ENCODE measurements at regions not wholly inside any gene's neighbourhood (a gene's known extent, or its start where the extent isn't known, plus 50 kb on each side); places are given as distances from the start of the nearest gene placed in this dataset.

DNA sequence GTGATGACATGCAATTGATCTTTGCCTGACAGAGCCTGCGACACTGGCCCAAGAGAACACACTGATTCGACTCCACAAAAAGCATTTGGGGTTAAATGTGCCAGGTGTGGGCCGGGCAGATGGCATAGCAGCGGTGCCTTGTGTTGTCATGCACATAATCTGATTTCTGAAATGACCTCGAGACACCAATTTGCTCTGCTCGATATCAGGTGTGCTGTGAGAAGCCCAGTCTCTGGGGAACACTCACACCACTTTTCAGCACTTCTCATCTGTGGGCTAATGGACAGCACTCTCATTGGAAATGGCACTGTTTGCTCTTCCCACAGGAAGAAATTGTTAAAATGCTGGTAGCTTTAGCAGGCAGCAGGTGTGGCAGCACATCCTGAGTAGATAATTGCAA is 738.3 kb upstream of the TENM3 start:
- DNase-seq (ENCODE audit: low read depth in 4 of 4, low spot score in 3 of 4), result no peak

DNA sequence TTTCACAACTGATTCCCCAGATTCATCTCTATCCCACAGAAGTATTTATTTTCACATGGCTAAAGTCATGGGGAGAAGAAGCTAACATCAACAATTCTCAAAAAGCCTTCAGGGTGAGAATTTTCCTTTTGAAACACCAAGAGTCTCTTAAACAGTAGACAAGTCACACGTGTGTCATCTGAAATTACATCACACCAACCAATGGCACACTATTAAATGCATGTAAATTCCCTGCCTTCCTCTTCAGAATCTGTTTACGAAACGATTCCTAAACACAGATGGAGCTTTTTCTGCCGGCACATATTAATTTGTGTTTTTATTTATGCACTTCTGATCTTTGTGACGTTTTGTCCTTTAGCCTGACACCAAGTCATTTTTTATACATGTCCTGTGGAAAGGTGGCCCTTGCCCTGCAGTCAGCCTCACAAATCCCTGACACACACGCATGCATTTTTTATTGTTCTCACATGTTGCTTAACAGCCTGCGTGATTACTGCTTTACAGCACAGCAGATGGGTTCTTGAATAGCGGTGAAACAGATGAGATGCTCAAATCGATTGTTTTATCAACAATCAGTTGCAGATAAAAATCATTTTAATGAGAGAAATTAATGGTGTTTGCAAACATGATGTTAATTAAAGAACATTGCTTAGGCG is 735.9 kb upstream of the TENM3 start:
- DNase-seq (ENCODE audit: low read depth in 4 of 4, low spot score in 3 of 4), result no peak

DNA sequence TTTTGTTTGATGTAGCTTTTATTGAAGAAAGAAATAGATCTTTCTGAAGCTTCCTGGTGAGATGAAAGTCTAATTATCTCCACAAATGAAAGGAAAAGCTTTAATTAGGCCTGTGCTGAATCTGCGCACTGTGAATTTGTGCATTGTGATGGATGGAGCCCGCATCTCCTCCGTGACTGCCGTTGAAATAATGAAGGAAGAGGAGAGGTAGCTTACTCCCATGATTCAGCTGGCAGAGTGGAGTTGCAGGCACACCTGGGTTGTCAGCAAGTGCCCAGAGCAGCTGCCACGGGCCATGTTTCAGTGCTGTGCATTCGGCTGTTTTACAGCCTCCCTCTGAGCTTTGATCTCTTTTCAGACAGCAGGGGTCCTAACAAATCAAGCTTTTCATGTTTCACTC is 735.3 kb upstream of the TENM3 start:
- no peak for DNase-seq (ENCODE audit: low read depth in 4 of 4, low spot score in 3 of 4)

DNA sequence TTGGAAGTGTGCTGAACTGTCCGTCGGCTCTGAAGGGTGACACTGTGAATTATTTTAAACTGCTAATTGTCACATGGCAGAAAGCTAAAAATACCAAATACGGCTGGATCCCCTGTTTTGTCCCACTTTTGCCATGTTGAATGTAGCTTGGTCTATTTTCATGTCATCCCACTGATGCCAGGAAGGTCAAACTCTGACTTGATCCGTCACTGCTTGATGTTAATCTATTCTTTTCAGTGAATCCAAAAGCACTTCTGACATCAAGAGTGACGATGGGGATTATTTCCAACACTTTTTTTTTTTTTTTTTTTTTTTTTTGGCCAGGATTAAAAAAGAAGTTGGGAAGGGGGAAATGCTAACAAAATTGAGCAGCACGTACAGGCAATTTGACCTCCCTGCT is 734.6 kb upstream of the TENM3 start:
- no peak for DNase-seq (ENCODE audit: low read depth in 4 of 4, low spot score in 3 of 4)

DNA sequence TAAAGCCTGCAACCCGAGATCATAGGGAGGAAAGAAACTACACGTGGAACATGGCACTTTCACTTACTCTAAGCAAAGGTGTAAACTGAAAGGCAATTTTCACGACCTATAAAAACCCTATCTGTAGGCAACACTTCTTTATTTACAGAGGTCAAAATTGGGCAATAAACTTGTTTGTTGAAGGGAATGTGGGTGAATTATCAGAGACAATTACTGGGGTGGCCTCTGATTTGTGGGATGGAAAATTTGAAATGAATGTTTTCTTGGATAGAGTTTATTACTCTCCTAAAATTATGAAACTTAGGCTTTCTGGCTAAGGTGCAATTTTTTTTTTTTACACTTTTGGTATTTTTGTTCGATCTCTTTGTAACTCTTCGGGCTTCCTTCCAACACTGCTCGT is 734.1 kb upstream of the TENM3 start:
- no peak for DNase-seq (ENCODE audit: low read depth in 4 of 4, low spot score in 3 of 4)

DNA sequence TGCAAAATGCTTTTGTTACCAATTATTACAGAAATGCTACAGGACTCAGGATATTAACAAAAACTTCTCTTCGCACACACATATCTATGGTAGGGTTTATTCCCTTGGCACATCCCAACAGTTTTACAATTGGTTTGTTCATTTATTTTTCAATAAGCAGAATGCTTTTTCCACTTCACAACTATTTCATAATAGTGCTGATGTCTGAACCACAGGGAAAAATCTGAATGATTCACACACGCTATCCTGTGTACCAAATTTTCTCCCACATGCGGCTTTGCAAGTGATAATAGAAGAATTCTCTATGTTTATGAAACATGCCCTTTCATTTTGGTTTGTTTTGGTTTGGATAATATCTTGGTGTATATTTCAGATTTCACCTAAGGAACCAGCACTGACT is 725.7 kb upstream of the TENM3 start:
- DNase-seq (ENCODE audit: low read depth in 4 of 4, low spot score in 3 of 4), result no peak

DNA sequence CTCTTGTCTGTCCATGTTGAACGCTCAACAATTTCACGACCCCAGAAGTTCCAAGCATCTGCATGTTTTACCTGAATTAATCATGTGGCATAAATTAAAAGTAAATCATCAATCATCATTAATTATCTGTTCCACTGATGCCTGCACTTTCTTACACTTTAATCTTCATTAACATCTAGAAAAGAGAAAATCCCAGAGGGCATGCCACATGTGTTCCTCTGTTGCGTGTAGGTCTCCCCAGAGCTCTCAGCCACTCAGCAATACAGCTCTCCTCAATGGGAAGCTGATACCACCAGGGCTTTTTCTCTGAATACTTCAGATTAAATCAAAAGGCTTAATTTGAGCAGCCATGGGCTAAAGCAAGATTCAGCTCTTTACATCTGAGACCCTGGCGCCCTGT is 722.4 kb upstream of the TENM3 start:
- no peak for DNase-seq (ENCODE audit: low read depth in 4 of 4, low spot score in 3 of 4)

DNA sequence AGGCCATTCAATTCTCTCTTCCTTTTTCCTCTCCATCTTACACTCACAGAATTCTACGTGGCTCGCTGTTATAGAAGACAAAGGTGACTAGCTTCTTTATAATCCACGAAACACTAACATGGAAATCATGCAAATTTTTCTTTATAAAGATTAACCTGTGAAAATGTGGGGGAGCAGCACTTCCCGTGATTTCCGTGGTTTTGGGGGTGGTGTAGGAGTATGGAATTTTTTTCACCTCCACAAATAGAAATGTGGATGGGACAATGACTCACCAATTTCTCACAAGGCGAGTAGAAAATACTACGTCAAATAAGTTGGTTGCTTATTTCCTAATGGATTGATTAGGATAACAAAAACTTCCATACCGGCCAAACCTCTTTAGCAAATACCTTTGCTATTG is 719.2 kb upstream of the TENM3 start:
- DNase-seq (ENCODE audit: low read depth in 4 of 4, low spot score in 3 of 4), result no peak

DNA sequence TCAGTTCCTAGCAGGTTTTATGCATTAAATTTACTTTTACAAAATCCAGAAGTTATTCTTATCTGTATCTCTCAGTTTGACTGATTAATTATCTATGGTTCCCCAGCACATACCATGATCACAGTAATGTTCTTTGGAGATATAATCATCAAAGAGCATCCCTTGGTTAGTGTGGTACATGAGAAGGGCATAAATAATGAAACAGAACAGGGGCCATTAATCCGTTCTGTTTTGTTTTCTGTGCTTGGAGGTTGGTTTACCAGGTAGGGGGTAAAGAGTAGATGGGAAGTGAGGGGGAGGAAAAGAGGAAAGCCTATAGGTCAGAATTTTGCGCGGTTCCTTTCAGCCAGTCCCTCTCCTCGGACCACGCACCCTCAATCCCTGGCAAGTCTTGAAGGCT is 718.7 kb upstream of the TENM3 start:
- peak in 1 of 4 donors; percentile 38 for DNase-seq (ENCODE audit: low read depth in 4 of 4, low spot score in 3 of 4)

DNA sequence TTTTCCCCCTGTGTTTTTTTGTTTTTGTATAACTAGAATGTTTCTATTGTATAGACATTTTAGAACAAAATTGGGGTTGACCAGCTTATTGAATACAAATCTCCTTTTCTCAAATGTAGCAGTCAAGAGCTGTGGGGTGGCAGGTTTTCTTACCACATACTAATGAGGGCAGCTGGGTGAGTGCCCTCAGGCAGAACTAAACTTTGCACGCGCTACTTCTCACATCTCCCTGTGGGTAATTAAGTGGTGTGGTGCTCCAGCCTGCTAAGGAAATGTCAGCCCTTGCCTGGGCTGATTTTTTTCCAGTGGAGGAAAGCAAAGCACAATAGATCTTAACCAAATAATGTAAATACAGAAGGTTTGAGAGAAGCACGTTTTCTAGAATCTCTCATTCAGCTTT is 717.6 kb upstream of the TENM3 start:
- DNase-seq (ENCODE audit: low read depth in 4 of 4, low spot score in 3 of 4), result peak in 2 of 4 donors; percentile 36 to 45

DNA sequence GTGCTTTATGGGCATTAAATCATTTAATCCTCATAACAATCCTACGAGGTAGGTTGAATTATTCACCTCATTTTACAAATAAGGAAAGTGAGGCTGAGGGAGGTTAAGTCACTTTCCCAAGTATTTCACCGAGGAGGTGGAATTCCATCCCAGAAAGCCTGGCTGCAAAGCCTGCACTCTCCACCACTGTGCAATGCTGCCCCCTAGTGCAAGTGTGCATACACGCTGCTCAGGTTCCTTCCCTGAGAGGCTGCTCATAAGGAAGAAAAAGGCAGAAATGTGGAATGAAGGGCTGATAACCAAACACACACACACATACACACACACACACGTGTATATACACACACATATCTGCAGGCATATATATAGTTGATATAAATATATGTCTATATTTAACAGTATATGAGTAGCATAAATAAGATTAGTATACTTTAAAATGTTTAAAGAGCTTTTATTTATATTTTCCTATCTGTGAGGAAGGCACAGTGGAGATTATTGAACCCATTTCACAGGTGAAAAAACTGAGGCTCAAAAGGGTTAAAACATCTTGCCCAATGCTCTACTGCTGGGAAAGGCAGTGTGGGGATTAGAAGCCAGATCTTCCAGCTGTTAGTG is 714.5 kb upstream of the TENM3 start:
- DNase-seq (ENCODE audit: low read depth in 4 of 4, low spot score in 3 of 4), result peak; percentile 55 to 70 (median 64)

DNA sequence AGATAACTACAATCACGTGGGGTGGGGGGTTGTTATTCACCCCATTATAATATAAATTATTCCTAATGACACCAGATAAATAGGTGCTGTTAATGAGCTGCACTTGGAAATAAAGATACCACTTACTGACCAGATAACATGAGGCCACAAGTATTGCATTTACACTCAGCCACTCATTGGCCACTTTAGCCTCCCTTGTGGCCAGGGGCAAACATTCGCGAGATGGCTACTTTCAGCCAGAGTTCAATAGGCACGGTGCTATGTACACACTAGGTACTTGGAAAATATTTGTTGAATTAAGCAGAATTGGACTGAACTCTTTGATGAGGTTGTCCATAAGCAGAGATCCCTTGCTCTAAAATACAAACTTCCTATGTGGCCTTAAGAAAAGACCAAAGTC is 713.7 kb upstream of the TENM3 start:
- no peak for DNase-seq (ENCODE audit: low read depth in 4 of 4, low spot score in 3 of 4)

DNA sequence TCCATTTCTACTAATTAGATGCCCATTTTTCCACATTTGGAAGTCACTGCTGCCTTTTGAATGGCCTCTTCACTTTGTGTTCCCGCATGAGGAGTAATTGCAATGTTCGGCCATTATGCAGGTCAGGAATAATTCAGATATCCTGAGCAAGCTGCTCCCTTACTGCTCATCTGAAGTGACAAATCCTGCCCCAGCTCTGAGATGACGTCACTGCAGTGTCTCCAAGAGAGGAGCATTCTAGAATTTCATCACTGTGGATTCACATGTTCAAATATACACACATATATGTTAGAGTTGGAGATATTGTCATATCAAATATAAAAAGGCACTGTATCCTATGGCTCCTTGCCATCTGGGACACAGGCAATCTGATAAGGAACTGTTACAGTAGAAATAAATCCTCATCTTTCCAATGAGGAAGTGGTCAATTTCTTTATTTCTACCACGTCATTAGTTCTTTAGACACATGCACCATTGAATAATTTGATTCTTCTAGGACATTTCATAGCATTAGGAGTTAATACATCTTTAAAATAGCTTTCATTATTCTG is 706.9 kb upstream of the TENM3 start:
- no peak for DNase-seq (ENCODE audit: low read depth in 4 of 4, low spot score in 3 of 4)

DNA sequence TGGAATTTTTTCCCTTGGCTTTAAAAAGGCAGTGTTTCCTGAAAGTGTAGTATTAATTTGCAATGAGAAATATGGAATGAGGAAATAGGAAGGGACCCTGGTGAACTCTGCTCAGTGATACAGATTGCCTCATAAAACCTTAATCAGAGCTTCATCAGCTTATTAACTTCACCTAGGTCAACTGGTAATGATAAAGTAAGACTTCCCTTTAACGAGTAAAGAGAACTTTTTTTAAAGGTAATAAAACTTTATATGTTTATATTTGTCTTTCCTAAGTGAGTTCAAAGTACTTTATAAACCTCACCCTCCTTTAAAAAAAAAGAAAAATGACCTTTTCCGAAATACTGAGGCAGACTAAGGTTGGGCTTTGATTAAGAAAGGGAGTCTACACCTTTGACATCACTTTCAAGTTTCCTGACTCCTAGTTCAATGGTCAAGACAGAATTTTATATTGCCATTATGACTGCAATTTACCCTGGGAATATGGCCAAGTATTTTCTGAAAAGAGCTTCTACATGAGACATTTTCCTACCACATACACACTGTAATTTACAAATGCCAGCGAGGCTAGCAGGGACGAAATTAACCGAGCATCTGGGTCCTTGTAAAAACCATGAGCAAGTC is 706.3 kb upstream of the TENM3 start:
- no peak for DNase-seq (ENCODE audit: low read depth in 4 of 4, low spot score in 3 of 4)

DNA sequence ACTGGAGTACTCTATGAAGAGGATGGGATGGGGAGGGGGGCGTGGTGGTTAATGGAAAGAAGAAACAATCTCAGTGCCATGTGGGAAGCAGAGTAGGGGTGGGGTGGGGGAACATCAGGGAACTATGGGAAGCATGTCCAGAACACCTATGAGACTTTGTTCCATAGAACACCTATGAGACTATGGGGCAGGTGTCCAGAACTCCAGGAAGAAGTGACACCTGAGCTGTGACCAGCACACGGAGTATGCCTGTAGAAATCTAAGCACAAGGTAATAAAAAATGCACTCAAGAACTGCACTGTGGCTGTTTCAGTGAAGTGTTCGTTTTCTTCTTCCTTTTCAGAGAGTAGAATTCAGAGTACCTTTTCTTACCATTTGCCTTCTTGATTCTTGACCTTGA is 704.8 kb upstream of the TENM3 start:
- DNase-seq (ENCODE audit: low read depth in 4 of 4, low spot score in 3 of 4), result no peak

DNA sequence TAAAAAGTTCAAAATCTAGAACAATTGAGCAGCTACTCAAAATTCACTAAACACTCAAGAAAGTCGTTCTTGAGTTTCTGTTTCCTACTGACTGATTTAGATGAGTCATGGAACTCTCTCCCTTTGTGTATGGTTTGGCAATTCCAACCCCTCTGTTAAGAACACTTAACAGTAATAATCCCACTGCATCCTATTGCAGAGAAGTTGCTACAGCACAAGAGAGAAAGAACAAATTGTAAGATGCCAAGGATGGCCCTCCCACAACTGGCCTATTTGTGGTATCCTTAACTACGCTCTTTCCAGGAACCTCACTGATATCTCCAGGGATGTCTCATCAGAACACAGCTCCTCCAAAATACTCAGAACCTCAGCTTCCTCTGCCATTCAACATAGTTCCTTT is 701.8 kb upstream of the TENM3 start:
- no peak for DNase-seq (ENCODE audit: low read depth in 4 of 4, low spot score in 3 of 4)

DNA sequence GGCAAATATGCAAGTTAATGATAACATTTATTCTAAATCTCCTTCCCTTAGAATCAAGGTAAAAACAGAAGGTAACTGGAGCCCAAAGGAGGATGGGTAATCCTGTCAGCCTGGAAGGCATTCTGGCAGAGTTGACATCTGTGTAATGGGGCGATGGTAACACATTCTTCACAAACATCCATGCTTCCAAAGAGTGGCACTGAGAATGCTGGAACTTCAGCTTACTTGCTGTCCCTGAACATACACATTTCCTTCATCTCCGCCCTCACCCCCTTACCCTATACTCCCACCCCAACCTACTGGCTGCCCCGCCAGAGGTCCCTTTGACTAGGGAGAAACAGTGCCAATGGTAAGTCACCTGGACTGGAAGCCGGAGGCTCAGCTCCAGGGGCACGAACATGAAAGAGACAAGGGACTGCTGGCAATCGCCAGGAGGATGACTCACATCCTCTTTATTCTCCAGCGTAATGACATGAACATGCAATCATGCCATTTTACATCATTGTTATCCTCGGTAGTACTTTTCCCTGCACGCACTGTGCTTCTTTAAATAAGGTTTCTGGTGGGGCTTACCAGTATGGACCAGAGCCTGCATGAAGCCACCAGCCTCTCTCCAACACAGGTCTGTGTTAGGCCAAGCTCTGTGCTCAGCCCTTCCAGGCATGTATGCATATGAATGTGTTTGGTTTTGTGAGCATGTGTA is 694.2 kb upstream of the TENM3 start:
- DNase-seq (ENCODE audit: low read depth in 4 of 4, low spot score in 3 of 4), result no peak

DNA sequence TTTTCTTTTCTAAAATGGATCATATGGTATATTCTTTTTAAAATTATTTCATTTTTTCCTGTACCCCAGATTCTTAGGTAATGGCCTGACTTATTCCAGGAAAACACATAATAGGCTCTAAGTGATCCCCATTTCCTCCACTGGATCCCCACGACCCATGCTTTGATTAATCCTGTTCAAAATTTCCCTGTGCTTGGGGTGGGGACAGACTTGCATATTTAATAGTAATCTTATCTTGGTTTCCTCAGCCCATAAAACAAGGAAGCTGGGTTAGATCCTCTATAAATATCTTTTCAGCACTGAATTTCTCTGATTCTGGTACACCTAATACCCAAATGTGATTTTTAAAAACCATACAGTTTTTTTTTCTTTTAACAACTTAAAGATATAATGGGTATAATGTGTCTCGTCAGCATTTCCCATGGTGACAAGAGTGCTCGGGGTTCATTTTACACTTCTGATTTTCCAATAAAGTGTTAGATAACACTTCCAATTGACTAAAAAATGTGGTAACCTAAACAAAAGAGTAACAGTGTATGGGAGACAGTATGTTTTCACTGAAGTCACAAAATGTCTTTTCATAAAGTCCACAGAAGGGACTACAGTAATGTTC is 693.5 kb upstream of the TENM3 start:
- DNase-seq (ENCODE audit: low read depth in 4 of 4, low spot score in 3 of 4), result no peak

DNA sequence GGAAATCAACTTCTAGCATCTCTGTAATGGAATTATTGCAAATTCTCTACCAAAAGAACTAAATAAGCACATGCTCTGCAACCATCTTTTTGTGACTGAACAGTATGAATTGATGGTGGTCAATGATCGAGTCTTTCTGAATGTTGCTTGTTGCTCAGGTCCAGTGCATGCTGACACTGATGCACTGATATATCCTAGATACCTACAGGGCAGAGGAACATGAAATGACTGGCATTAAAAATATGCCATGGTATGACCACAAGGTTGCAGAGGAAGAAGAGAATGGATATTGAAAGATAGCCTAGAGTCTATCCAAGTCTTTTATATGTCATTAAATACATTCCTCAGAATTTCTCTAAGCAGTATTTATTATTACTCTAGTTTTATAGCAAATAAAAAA is 692.8 kb upstream of the TENM3 start:
- no peak for DNase-seq (ENCODE audit: low read depth in 4 of 4, low spot score in 3 of 4)

DNA sequence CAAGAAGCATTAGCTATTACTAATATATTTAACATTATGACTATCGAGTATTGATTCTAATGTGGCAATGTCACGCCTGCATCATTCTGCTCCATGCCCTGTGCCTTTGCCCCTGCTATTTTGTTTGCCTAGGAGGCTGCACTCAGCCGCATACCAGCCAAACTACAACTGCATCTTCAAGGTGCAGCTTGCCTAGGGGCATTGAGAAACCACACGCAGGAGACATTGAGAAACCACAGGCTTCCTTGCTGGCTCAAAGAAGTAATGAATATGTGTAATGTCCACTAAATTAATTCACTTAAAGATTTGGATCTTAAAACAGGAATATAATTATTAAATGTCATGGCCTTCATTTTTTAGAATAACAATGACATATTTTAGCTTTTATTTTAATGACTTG is 683.6 kb upstream of the TENM3 start:
- no peak for DNase-seq (ENCODE audit: low read depth in 4 of 4, low spot score in 3 of 4)

DNA sequence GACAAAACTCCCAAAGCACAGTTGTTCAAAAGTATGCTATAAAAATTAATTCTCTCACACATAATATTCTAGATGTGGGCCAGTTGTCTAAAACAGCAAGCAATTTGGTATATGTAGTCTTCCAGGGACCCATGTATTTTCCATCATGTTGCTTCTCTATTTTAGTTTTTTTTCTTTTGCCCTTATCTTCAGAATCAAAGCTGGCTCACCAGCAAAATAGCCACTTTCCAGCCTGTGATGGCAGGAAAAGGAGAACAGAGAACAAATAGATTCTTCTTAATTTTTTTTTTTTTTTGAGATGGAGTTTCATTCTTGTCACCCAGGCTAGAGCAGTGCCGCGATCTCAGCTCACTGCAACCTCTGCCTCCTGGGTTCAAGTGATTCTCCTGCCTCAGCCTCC is 680.8 kb upstream of the TENM3 start:
- DNase-seq (ENCODE audit: low read depth in 4 of 4, low spot score in 3 of 4), result no peak
